ENCODE measurements at regions not wholly inside any gene's neighbourhood (a gene's known extent, or its start where the extent isn't known, plus 50 kb on each side); places are given as distances from the start of the nearest gene placed in this dataset.

GRCh38 chr10:130230036-130230435 is 93.8 kb downstream of the GLRX3 start:
- DNase-seq, result no peak

DNA sequence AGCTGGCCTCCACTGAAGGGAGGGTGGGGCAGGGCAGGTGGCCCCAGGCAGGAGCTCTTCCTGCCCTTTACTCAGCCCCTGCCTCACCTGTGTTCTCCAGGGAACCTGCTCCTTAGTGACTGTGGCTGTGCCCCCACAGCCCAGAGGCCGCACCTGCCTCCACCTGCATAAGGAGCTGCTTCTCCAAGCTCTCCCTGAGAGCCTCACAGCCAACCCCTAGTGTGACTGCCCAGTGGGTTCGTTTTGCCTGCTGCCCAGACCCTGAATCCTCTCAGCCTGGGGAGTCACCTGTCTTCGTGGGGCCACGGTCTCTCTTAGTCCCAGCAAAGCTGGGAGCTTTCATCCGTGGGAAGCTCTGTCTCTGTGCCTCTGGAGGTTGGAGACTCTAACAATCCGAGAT is 94.4 kb downstream of the GLRX3 start:
- no peak for DNase-seq

- DNase-seq, result no peak
Observed at GRCh38 chr10:130231251-130231741, 95.1 kb downstream of the GLRX3 start.

- DNase-seq, result no peak
Observed at GRCh38 chr10:130232166-130233034, 96.2 kb downstream of the GLRX3 start.

- DNase-seq, result no peak
Observed at GRCh38 chr10:130233035-130233360, 96.8 kb downstream of the GLRX3 start.

DNA sequence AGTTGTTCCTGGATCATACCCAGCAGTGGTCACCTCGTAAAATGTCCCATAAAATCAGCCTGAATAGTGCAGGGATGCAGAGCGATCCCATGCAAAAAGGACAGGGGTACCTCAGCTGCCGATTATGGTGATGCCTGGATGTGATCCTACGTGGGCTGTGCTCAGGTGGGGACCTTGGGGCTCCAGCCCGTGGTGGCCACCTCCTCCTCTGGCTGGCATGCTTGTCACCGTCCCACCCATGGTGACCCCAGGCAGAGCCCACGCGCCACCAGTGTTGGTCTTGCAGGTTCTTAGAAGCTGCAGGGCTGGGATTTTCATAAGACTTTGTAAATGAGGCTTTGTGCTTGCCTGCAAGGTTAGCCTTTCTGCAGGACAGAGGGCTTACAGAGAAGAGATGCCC is 97.2 kb downstream of the GLRX3 start:
- no peak for DNase-seq

DNA sequence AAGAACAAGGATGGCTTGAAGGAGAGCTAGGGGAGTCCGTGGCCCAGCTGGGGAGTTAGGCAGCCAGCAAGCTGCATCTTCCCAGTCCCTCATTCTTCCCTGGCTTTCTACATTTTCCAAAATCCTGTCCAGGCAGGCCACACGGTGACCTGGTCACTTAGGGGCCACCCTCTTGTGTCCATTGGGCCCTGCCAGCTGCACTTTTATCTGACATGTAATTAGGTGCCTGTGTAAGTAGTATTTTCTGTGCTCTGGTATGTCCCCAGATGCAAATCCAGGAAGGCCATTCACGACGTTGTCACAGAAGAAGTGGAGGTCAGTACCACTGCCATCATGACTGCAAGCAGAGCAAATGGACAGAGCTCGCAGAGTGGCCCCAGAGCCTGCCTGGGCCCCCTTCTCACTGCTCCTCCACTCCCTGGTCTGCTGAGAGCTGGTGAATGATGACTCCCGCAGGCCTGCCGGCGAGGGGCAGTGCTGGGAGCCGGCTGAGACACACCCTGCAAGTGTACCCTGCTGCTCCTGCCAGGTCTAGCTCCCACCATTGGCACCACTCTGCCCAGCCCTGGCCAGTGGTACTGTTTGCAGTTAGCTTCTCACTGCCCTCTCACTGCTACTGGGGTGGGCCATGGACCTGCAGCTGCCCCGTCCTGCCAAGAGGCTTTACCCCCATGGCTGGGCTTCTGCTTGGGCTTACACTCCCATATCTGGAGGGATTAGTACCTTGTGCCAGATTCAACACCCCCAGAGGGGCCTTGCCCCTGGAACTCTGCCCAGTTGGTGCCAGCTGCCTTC is 98.2 kb downstream of the GLRX3 start:
- no peak for DNase-seq

- no peak for DNase-seq
Observed at GRCh38 chr10:130236711-130237110, 100.5 kb downstream of the GLRX3 start.

DNA sequence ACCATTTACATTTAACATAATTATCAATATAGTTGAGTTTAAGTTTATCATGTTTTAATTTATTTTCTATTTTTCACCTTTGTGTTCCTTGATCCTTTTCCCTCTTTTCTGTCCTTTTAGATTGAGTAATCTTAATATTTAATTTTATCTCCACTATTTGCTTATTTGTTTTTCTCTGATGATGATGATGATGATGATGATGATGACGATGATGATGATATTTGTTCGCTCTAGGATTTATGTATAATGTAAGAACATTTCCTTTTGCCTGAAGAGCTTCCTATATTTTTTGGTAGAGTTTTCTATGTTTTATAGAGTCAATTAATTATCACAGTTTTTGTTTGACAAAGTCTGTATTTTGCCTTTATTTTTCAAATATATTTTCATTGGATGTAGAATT is 104.2 kb downstream of the GLRX3 start:
- DNase-seq, result no peak

- DNase-seq, result no peak
Observed at GRCh38 chr10:130242513-130242912, 106.3 kb downstream of the GLRX3 start.

- no peak for DNase-seq
Observed at GRCh38 chr10:130243015-130243414, 106.8 kb downstream of the GLRX3 start.

GRCh38 chr10:130244031-130244927 is 108.1 kb downstream of the GLRX3 start:
- no peak for DNase-seq

DNA sequence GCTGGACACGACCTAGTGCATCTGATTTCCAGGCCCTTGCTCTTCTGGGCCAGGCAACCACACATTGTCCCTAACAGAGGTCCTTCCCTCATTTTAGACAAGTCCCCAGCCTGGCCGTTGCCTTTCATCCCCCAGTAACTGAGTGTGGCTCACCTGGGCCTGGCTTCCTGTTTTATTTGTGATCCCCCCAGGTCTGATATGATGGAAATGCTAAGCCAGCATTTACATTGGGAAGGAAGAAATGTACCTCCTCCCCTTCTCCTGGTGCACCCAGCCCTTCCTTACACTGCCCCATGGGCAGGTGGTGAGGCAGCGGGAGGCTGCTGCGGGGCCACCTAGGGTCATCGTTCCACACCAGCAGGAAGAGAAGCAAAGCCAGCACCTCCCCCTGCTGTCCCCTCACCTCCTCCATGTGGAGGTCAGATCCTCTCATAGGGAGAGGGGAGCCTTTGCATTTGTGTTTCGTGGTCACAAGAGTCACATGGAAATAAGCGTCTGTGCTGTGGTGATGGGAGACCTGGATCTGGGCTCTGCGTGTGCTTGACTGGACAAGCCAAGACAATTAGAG is 108.8 kb downstream of the GLRX3 start:
- no peak for DNase-seq

DNA sequence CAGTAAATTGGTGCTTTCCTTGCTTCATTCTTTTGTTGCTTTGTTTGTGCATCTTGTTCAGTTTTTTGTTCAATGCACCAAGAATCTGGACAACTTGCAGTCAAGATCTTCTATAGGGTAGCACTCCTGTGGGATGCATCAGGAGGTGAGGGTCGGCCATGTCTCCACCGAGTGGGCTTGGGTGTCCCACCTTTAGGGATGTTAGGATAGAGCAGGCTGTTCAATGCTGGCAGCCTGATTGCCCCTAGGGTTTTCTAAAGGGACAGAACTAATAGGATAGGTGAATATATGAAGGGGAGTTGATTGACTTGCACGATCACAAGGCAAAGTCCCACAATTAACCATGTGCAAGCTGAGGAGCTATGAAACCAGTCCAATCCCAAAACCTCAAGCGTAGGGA is 109.9 kb downstream of the GLRX3 start:
- DNase-seq, result no peak

GRCh38 chr10:130250127-130250526 is 113.9 kb downstream of the GLRX3 start:
- no peak for DNase-seq

DNA sequence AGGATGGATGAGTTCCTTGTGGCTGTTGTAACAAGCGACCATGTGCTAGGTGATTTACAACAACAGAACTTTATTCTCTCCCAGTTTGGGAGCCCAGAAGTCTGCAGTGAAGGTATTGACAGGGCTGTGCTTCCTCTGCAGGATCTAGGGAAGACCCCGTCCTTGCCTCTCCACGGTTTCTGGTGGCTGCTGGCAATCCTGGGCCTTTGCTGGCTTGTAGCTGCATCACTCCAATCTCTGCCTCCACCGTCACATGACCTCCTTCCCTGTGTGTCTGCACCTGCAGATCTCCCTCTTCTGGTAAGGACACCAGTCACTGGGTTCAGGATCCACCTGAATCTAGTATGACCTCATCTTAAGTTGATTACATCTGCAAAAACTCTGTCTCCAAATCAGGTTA is 115.6 kb downstream of the GLRX3 start:
- no peak for DNase-seq

- DNase-seq, result no peak
Observed at GRCh38 chr10:130254243-130254642, 118.1 kb downstream of the GLRX3 start.

- no peak for DNase-seq
Observed at GRCh38 chr10:130254662-130255061, 118.5 kb downstream of the GLRX3 start.

DNA sequence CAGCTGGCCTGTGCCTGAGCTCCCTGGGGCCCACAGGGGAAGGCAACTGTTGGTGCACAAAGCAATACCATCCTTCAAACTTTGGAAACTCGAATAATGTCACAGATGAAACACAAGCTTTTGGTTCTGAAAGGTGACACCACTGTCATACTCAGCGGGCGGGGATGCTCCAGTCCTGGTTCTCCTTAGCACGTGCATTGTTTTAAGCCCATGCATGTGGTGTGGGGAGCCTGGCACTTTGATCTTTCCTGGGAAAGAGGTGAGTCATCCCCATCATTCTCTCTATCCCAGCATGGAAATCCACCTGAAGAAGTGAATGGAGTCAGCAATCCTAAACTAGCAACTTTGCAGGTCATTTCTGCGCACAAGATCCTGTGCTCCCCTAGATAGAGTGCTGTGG is 119.6 kb downstream of the GLRX3 start:
- DNase-seq, result no peak

DNA sequence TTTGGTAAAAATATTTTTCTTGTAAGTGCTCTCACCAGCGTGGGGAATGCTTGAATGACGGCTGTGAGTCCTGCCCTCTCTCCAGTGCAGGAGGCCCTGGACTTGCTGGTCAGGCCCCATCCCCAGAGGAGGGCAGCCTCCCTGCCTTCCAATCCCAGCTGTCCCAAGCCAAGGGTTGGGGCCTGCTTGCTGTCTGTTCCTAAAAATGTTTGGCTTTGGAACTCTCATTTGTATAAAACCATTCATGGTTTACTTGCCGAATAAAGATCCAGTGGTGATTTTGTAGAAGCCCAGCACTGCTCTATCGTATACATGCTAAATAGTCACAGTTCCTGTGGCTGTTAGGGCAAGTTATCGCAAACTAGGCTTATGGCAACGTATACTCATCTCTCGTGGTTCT is 121.7 kb downstream of the GLRX3 start:
- DNase-seq, result no peak

- DNase-seq, result no peak
Observed at GRCh38 chr10:130259380-130259779, 123.2 kb downstream of the GLRX3 start.

GRCh38 chr10:130261306-130261705 is 125.1 kb downstream of the GLRX3 start:
- DNase-seq, result no peak

DNA sequence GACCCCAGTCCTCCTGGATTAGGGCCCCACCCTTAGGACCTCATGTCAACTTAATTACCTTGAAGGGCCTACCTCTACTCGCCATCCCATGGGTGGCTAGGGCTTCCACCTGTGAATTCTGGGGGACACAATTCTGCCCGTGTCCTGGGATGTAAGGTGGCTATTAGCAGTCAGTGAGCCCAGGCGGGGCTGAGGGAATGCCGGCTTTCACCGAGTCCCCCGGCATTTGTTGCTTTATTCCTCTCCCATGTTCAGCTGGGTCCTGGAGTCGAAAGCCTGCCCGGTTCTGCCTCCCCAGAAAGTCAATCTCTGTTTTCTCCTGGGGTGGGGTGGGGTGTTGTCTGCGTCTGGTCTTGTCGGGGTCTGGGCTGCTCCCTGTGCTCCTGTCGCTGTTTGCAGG is 125.6 kb downstream of the GLRX3 start:
- no peak for DNase-seq

Measured in activated CD8-positive, alpha-beta memory T cell treated with anti-CD3 and anti-CD28 coated beads, Interleukin-2, amount 50 U/mL, for 4 hours (primary cell).